NB4 (cell line): ENCODE measurements at regions not wholly inside any gene's neighbourhood (a gene's known extent, or its start where the extent isn't known, plus 50 kb on each side); places are given as distances from the start of the nearest gene placed in this dataset.

Experiments used
- DNase-seq: peaks from one replicate; pipeline ENCODE4 v3.0.0; 2010; ENCODE audit warnings: low read depth
- H3K4me3 ChIP-seq: one replicate; pipeline ENCODE4 v1.5.1; 2011; ENCODE audit warnings: mild to moderate bottlenecking, low read depth, low read length, moderate library complexity
- MAX ChIP-seq: IDR thresholded peaks from 2 replicates; pipeline ENCODE4 v1.6.1; 2011; ENCODE audit warnings: low read depth, low read length
- MYC ChIP-seq: IDR thresholded peaks from 2 replicates; pipeline ENCODE4 v1.6.1; 2011; ENCODE audit warnings: low read depth, low read length
- POLR2A ChIP-seq: IDR thresholded peaks from 2 replicates; pipeline ENCODE4 v1.6.1; 2011; ENCODE audit warnings: mild to moderate bottlenecking; ENCODE audit not compliant: insufficient read length; ENCODE audit errors: extremely low read depth
- TF ChIP-seq, protein P1 (sequence below): IDR thresholded peaks from one replicate; pipeline ENCODE4 v1.5.1; 2012; ENCODE audit warnings: low read depth, low read length

DNA sequence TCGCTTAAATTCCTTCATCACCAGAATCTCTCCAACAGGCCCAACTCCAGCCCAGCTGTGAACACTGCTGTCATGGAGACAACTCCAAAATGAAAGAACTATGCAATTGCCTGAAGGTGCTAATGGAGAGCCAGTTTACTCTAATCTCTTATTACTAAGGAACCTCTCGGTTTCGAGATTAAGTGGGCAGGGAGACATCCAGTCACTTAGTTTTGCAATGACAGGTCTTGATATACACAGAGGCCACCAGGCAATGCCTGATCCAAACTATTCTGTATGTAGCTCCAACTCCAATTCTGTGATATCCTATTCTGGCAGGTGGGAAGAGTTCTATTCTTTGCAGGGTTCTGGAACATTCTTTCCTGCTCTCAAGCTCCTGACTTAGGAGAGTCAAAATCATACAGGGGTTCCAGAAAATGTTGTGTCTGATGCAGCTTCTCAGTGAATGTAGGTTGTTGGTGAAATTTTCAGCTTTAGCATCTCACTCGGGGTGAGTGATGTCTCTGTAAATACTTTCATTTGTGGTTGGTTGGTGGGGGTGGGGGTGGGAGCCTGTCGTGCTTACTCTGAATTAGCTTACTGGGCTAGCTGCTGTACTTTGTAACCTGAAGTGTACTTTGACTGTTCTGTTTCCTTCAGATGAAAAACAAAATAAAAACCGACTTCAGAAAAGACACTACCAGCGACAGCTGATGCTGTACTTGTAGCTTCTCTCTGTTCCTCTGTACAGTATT is 170.9 kb downstream of the PALM2AKAP2 start:
- no peak overlapping the region for H3K4me3 ChIP-seq
- TF ChIP-seq, protein P1, sequence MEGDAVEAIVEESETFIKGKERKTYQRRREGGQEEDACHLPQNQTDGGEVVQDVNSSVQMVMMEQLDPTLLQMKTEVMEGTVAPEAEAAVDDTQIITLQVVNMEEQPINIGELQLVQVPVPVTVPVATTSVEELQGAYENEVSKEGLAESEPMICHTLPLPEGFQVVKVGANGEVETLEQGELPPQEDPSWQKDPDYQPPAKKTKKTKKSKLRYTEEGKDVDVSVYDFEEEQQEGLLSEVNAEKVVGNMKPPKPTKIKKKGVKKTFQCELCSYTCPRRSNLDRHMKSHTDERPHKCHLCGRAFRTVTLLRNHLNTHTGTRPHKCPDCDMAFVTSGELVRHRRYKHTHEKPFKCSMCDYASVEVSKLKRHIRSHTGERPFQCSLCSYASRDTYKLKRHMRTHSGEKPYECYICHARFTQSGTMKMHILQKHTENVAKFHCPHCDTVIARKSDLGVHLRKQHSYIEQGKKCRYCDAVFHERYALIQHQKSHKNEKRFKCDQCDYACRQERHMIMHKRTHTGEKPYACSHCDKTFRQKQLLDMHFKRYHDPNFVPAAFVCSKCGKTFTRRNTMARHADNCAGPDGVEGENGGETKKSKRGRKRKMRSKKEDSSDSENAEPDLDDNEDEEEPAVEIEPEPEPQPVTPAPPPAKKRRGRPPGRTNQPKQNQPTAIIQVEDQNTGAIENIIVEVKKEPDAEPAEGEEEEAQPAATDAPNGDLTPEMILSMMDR = no peak
- TF ChIP-seq MYC (no peak), POLR2A (no peak), MAX (no peak)
- no peak for DNase-seq

GRCh38 chr9:109953300-109953699 is 173.3 kb downstream of the PALM2AKAP2 start:
- DNase-seq = no peak
- TF ChIP-seq POLR2A (no peak), MAX (no peak), MYC (no peak)
- TF ChIP-seq, protein P1 = no peak
- no peak overlapping the region for H3K4me3 ChIP-seq

DNA sequence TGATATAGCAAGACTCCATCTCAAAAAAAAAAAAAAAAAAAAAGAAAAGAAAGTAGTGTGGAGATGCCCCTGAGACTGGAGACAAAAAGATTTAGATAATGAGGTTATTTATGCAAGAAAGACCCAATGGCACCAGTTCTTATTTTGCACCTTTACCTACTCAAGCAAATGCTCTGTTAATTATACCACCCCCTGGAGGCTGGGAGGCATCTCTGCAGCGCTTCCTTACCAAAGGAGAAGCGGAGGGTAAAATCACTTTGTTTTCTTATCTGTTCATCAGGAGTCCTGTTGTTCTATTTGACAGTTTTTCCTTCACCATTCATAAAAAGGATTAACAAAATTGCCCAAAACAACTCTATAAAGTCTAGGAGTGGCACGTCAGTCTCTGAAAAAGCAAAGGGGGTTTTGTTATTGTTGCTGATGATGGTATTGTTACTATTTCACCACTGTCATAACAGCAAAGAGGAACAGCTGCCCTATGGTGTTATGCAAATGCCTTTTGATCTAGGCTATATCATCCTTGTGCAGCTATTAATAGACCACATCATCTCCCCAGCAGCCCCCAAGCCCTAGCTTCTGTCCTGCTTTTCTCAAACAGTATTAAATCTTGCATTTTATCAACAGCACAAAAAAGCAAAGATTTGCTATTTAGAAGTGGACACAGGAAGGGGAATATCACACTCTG is 174.0 kb downstream of the PALM2AKAP2 start:
- no peak for DNase-seq
- no peak for TF ChIP-seq MYC
- TF ChIP-seq, protein P1 = peak; percentile 34
- H3K4me3 ChIP-seq = no peak overlapping the region

DNA sequence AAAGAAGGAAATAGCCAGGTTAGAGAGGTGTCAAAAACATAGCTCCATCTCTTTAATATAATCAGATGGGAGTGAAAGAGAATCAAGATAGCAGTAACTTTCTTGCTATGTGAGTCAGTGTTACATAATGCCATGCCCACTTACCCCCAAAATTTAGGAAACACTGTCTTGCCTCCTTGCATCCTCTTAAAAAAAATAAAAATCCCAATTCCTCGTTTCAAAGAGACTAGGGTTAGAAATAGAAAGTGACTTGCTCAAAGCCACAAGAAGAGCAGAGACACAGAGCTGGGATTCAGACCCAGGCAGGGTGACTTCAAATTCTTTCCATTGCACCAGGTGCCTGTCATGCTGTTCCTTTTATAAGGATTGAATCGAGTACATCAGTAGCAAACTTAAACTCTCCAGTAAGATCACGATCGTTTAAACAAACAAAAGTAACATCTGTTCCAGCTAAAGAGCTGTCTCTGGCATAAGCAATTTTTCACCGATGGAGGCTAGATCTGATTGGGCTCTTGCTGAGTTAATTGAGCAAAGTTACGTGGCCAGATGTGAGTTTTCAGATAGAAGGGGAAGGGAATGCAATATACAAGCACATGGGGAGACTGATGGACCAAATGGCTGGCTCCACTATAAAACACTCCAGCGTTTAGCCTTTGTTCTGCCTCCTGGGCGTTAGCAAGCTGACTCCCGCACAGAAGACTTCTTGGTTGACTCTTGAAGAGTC is 176.9 kb downstream of the PALM2AKAP2 start:
- no peak overlapping the region for H3K4me3 ChIP-seq
- DNase-seq = no peak
- TF ChIP-seq MYC (no peak), MAX (no peak), POLR2A (no peak)
- TF ChIP-seq, protein P1 = no peak

- no peak overlapping the region for H3K4me3 ChIP-seq
- no peak for TF ChIP-seq MYC
- TF ChIP-seq POLR2A = no peak
- TF ChIP-seq, protein P1 = no peak
- no peak for TF ChIP-seq MAX
- no peak for DNase-seq
These were observed 179.7 kb downstream of the PALM2AKAP2 start for GRCh38 chr9:109959679-109960078.
